Fibroblast of skin of scalp (primary cell): ENCODE measurements at regions not wholly inside any gene's neighbourhood (a gene's known extent, or its start where the extent isn't known, plus 50 kb on each side); places are given as distances from the start of the nearest gene placed in this dataset.
A peak's percentile ranks its signal among the peaks of the same experiment; 100 is the strongest.

Experiments
- DNase-seq: peaks from one replicate; pipeline ENCODE4 v3.0.0-alpha.2; 2013

DNA sequence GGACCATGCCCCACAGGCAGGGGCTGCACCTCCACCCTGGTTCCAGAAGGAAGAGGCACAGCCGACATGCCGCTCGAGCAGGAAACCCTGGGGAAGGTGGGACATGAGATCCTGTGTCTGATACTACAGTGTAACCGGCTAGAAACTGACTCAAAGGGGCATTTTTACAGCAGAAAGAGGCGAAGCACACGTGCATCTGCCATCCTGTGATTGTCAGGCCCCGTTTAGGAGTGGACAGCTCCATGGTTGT is 62.7 kb downstream of the SIK1 start:
- no peak for DNase-seq

DNA sequence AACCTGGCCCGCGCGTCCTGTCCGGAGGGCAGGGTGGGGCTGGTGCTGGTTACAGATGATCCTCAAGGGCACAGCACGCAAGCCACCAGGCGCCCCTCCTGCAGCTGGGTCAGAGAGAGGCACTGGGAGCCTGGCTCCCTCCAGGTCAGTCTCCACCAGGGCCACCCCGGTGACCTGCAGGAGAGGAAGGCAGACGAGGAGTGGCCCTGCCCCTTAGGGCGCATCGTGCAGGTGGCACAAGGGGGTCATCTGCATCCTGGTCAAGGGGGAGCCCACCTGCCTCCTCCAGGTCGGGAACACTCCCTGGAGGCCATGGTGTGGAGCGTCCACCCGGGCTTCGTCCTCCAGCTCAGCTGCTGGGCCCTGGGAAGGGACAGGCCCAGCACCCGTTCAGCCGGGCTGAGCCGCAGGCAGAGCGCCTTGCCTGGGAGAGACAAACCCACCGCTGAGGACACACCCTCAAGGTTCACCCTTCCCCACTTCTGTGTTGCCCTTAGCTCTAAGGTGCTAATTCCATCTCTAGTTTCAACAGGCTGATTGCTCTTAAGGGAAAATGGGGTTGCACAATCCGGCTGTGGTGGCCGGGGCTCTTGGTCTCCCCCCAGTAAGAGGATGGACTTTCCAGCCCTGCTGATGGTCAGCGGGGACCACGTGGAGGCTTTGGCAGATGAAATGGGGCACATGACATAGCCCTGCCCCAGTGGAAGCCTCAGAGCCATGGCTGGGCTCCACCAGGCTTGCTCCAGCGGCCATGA is 63.2 kb downstream of the SIK1 start:
- DNase-seq, result no peak

DNA sequence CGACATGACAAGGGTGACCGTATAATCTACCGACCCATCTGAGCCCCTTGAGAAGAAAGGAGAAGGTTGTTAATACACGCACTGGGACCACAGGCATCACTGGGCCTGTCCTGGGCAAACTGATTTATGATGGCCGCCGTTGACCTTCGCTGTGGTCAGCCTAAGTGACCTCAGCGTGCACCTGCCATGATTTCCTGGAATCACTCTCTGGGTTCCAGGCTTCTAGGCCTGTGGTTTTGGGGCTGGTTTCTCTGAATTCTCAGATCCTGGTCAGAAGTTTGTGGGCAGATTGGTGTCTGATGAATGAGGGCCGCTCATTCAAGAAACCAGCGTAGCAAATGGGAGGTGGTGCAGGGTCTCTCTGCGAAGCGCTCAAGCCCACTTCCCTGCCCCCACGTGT is 64.0 kb downstream of the SIK1 start:
- DNase-seq, result no peak

DNA sequence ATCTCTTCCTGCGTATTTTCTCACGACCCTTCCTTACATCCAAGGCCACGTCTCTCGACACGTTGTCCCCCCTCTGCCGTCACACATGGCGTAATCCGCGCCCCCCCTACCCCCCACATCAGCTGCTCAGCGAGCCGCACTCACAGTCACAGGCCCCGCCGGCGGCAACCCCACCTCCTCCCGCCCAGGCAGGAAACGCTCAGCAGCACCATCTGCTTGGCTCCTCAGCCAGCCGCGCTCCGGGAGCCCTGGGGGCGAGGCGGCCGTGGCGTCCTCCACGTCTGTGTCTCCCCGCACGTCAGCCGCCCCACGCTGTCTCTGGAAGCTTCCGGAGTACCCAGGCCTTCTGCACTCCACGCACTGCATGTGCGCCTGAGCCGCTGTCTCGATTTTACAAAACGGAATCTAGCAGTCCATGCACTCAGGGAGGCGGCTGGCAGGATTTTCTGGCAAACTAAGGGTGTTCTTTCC is 64.6 kb downstream of the SIK1 start:
- peak; percentile 80 for DNase-seq

DNA sequence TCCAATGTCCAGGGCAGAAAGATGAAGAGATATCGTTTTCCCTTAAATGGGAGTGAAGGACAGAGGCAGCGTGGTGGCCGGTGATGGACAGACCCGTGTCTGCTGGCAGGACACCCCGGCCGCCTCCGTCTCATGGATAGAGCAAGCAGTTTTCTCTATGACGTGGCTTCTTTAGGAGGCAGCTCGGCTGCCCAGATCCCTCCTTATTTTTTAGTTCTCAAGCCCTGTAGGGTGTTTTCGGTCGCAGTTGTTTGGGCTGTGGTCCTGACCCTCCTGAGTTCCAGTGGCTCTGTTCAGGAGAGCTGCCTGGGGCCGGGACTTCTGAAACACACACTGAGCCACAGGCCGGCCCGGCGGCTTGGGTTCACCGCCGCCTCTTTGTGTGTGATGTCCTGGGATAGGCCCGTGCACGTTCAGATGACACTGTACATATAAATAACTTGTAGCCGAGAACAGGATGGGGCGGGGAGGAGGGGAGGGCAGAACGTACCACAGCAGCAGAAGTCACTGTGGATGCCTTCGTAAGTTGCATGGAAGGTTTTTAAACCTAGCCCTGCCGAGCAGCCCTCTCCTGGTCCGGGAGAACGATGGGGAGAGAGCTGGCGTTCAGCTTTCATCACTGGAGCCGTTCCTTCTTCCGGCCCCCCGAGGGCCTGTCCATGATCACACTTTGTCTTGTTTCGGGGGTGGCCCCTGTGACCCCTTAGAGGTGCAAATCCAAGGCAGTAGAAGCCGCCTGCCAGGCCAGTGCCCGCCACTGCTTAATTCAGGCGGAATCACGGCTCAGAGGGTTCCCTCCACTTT is 65.2 kb downstream of the SIK1 start:
- DNase-seq, result peak; percentile 81

DNA sequence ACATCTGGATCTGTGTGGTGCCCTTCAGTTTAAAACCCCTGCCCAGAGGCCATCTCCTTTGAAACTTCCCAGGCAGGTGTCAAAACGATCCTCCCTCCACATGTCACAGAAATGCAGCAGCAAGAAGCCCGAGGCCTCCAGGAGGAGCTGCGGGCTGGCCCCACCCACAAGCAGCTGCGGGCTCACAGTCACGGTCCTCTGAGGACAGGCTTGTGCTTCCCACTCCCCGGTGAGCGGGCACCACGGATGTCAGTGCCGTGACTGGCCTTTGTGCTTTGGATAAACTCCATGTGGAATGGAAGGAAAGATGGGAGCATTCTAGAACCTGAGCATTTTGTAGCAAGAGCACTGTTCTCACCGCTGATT is 65.8 kb downstream of the SIK1 start:
- peak; percentile 50 for DNase-seq

DNA sequence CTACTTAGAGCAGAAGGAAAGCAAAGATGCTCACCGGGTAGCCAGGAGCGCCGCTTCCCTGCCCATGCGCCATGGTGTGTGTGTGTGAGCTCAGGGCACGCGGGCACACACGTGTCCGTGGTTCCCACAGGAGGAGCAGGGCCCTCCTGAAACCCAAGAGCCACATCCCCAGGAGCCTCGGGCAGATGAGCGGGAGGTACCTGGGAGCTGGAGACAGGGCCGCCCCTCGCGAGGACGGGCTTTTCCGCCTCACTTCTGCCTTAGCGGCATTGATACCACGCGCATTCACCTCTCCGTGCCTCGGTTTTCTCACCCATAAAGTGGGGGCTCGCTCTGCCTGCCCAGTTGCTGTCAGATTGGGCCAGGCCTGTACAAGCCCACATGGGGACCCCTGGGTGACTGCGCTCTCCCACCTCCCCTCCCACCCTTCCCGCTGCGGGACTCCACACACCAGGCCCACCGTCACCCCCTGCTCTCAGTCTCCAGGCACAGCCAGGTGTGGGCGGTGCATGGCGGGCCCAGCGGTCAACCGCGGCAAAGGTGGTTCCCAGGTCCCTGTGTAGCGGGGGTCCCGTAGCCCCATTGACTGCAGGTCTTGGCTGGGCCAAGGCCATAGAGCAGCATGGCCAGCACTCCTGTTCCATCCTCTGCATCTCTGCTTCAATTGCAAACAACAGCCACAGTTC is 66.3 kb downstream of the SIK1 start:
- DNase-seq, result no peak

DNA sequence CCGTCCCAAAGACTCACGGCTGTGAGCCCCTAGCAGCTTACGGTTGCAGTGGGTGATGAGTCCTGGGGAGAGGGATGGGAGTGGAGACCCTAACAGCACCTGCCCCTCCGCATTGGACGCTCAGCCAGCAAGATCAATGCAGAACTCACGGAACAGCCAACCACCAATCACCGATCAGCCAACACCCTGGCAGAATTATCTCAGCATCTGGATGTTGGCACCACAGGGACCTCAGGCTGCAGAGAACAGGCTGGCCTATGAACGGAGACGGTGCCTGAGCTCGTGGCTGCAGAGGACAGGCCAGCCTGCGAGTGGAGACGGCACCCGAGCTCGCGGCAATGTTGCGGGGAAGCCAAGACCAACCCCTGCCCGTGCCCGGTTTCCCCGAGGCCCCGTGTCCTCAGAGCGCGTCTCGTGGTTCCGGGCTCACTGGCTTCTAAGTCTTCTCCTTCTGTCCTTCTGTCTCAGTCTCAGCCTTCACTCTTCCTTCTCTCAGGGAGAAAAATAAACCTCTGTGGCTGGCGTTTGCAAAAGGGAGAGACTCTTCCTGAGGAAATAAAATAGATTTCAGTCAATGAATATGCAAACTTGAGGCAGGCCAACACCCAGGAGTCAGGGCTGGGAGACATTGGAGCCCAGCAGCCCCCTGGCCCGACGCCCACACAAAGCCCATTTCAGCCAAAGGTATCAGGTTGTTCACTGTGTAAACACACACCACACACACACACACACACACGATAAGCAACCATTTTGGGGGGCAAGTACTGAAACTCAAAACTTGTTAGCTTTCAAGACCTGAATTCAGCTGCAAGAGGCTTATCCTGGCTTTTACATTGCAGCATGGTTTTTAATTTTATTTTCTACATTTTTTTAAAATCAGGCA is 67.8 kb downstream of the SIK1 start:
- DNase-seq, result no peak

DNA sequence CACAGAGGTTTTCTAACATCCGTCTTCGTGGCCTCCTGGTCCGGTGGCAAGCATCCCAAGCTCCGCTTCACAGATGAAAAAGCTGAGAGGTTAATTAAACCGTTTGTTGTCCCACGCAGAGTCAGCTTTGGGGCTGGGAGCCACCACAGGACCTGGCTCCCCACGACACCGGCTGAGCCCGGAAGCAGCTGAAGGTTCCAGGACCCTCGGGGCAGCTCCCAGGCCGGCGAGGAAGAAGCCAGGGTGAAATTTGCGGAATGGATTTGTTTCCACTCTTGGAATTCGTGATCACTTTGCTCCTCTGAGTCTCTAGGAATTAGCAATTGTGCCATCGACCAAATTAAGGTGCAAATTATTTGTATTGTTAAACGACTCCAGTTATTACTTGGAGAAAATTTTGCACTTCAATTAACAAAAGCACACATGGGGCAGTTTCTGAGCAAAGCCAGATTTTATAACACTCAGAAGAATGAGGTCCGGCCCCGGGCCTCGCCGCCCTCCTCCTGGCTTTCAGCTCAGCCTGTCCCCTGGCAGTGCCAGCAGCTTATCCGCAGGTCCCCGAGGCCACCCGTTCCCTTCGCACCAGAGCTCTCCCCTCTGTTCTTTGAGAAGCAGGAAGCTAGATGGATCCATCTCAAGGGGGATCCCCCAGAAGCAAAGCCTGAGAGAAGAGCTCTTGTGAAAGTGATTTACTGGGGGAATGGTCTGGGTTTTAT is 69.1 kb downstream of the SIK1 start:
- DNase-seq, result no peak

DNA sequence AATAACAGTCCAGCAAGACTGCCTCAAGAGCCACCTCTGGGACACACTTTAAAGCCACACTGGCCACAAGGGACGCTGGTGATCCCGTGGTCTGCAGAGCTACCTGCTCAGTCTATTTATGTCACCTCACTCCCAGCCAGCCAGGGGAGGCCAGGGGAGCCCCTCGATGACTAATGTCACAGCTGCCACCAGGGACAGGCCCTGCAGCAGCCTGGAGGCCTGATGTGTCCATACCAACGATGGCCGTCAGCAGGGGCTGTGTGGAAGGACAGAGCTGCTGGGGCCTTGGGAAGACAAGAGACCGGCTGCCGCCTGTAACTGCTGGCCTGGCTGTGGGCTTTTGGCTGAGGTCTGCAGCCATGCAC is 71.0 kb downstream of the SIK1 start:
- DNase-seq, result no peak

DNA sequence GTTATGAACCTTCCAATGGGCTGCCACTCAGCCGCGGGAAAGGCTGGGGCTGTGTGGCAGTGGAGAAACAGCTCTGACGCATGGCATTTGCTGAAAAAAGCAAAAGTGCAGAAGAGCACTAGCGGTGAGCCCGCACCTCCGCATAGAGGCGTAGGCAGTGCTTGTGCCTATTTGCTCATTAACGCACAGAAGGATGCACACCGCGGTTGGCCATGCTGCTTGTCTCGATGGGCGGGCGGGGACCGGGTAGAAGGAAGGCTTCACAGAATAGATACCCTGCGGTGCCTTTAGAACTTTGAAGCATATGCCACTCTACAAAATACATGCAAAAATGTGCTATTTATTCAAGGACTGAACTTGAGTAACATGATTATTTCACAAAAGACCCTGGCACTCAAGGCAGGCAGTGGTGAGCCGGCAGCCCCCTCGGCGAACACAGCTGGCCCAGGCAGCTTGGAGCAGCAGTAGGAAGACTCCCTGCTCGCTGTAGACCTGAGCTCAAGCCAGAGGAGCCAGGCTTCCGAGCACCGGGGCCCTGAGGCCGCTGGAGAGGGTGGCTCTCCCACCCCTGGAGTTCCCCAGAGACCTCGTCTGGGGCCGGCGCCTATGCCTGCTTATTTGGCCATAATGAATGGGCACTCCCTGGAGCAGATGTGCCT is 71.5 kb downstream of the SIK1 start:
- no peak for DNase-seq

DNA sequence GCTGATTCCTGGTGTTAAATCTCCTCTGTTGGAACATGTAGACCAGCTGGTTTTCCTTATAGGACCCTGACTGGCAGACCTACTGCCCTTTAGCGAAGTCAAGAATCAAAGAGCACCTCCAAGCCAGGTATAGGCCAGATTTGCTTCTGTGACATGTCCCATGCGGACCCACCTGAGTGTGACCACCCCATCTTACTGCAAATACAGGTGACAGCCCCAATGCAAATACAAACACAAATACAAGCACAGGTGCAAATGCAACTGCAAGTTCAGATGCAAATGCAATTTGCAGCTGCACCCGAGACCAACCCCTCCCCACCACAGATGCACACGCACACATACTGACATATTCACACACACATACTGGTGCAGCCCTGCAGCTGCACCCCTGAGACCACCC is 72.3 kb downstream of the SIK1 start:
- DNase-seq, result no peak

DNA sequence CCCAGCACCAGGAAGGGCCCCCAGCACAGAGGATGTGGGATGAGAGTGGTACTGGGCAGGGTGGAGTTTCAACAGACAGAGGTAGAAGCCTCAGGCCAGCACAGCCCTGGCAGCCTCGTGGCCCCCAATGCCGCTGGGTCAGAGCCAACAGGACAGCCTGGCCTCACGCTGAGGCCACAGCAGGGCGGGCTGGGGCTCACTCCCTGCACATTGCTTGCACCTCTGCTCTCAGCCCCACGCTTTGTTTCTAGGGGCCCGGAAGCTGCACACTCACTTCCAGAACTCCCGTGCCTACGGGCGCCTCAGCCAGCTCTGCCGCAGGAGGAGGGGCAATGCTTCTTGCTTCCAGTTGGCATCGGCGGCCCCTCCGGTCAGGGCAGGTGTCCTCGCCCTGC is 72.9 kb downstream of the SIK1 start:
- no peak for DNase-seq

DNA sequence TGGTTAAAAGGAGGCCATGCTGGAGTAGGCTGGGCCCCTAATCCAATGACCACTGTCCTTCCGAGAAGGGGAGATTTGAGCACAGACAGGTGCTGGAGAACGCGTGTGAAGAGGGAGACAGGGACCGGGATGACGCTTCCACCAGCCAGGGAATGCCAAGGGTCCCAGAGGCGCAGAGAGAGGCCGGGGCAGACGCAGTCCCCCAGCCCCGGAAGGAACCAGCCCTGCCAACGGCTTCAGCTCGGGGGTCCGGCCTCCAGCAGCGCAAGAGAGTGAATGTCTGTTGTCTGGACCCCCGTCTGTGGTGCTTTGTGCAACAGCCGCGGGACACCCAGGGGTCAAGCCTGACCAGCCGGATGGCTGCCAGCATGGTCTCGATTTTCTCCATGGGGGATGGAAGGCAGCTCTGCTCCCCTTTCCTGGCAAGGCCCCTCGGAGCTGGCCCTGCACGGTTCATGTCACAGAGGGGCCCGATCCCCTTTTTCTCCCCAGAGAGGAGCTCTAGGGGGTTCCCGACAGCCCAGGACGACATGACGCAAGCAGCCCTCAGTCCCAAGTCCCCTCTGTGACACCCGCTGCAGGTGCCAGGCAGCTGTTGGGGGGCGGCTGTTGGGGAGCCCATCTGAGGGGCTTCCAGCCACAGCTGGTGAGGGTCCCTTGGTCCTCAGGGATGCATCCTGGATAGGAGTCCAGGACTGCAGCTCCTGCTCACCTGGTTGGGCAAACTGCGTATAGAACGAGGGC is 73.5 kb downstream of the SIK1 start:
- no peak for DNase-seq

DNA sequence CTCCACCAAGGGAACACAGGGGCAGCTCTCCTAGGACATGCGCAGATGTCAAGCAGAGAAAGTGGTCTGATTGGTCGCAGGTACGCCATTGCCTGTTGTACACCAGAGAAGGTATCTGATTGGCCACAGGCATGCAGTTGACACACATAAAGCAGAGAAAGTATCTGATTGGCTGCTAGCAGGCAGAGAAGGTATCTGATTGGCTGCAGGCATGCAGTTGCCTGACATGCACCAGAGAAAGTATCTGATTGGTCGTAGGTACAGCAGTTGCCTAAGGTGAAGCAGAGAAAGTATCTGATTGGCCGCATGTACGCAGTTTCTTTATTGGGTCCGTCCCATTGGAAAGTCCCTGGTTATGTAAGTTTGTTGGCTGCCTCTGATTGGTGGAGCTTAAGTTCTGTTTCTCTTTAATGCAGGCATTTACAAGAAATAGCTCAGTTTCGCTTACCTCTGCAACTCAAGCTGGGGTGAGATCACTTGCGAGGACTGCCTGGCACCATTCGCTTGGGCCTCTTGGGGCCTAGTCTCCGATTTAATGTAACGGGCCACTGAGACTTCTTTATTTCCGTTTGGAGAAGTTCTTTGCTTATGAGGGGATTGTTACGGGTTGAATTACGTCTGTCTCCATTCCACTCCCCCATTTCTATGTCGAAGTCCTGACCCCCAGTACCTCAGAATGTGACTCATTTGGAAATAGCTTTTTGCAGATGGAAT is 74.2 kb downstream of the SIK1 start:
- DNase-seq, result peak; percentile 31

DNA sequence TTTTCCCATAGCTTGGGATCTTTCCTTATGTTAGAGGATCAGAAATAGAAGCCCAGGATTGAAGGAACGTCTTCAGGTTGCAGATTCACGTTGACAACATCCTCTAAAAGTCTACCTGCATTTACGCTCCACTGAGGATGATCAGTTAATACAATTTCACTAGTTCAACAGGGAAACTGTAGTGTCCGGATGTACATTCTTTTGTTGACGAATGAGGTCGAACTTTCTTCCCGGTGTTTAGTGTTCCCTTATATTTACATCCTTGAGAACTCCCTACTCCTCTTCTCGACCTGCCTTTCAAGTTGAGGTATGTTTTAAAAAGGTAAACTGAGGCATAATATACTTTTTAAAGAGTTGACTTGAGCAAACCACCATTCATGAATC is 74.8 kb downstream of the SIK1 start:
- no peak for DNase-seq

DNA sequence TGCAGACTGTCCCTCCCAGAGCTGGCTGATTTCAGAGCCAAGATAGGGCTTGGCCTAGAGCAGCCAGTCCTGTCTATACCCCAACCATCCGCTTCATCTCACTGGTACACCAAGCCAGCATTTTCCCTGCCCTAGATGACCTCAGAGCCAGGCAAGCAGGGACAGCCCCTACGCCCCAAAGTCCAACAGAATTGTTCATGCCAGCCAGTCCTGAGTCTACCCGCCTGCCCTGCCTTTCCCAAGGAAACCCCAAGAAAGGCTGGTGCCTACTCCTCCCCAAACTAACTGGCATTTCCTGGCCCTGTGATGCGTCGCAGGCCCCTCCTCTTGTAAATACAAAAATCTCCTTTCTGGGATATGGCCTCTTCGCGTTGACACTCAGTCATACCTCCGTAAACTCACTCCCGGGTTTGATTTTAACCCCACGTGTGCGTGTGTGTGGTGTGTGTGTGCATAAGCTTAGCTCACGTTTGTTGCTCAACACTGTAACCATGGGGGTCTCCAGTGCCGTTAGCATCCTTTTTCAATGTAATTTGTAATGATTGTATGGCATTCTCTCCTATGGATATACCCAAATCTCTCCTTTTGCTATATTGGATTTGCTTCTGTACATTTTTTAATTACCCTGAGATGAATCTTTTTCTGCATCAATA is 75.3 kb downstream of the SIK1 start:
- no peak for DNase-seq

DNA sequence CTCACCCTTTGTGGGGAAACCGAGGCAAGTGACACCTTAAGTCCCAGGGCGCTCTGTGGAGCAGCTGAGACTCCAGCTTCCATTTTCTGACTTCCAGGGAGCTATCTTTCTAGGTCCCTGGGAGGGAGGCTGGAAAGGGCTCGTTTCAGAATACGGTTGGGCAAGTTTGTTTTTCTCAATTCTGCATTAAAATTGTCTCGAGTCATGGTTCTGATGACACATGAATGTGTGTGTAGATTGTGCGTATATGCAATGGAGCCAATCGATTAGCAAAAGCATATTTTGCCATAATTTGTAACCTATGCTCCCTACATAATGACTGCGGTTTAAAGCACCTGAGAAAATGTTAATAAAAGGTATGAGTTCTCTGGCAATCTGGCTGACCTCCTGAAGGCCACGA is 77.3 kb downstream of the SIK1 start:
- DNase-seq, result no peak

DNA sequence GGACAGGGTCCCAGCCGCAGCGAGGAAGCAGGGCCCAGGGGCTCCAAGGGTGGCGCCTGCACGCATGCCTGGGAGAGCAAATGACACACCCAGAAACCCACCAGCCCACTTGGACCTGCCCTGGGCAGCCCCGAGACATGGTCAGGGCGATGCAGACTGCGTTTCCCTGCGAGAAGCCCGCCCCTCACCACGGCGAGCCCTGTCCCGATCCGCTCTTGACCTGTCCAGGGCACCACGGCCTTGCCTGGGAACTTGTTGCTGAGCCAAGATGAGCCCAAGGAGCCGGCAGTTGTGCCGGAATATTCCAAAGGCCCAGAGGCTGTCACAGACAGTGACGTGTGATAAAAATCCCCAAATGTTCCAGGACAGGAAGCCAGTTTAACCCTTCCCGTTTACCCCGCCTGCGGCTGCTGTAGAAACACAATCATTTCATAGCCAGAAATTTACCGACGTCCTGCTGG is 78.1 kb downstream of the SIK1 start:
- no peak for DNase-seq
